HUDEP-2 (cell line): ENCODE measurements at regions not wholly inside any gene's neighbourhood (a gene's known extent, or its start where the extent isn't known, plus 50 kb on each side); places are given as distances from the start of the nearest gene placed in this dataset.

Experiments used
- DNase-seq, 76 experiments: peaks; one replicate each; lab custom pipeline; 2025; ENCODE audit not compliant: unreplicated experiment in 76 of 76; lab: John Stamatoyannopoulos, UW

- no peak for DNase-seq
Measured at GRCh38 chr10:65816536-65816935, 1109.3 kb upstream of the LRRTM3 start.

GRCh38 chr10:65818990-65819389 lies 1106.8 kb upstream of the LRRTM3 start:
- DNase-seq, result no peak

GRCh38 chr10:65827359-65827758 lies 1098.5 kb upstream of the LRRTM3 start:
- DNase-seq, result no peak

GRCh38 chr10:65838811-65839210 lies 1087.0 kb upstream of the LRRTM3 start:
- no peak for DNase-seq

- DNase-seq, result no peak
Measured at GRCh38 chr10:65843203-65843602, 1082.6 kb upstream of the LRRTM3 start.

- DNase-seq, result no peak
Measured at GRCh38 chr10:65845916-65846315, 1079.9 kb upstream of the LRRTM3 start.

- DNase-seq, result no peak
Measured at GRCh38 chr10:65846541-65846940, 1079.3 kb upstream of the LRRTM3 start.

GRCh38 chr10:65846949-65847348 lies 1078.9 kb upstream of the LRRTM3 start:
- DNase-seq, result no peak

GRCh38 chr10:65847436-65848230 lies 1078.2 kb upstream of the LRRTM3 start:
- DNase-seq, result no peak

GRCh38 chr10:65858841-65859240 lies 1067.0 kb upstream of the LRRTM3 start:
- no peak for DNase-seq

- DNase-seq, result no peak
Measured at GRCh38 chr10:65861249-65861648, 1064.6 kb upstream of the LRRTM3 start.
